Fibroblast of gingiva (primary cell): ENCODE measurements at regions not wholly inside any gene's neighbourhood (a gene's known extent, or its start where the extent isn't known, plus 50 kb on each side); places are given as distances from the start of the nearest gene placed in this dataset.

ENCODE experiments used
- DNase-seq: peaks from one replicate; pipeline ENCODE4 v3.0.0-alpha.2; 2011; ENCODE audit warnings: low read depth

DNA sequence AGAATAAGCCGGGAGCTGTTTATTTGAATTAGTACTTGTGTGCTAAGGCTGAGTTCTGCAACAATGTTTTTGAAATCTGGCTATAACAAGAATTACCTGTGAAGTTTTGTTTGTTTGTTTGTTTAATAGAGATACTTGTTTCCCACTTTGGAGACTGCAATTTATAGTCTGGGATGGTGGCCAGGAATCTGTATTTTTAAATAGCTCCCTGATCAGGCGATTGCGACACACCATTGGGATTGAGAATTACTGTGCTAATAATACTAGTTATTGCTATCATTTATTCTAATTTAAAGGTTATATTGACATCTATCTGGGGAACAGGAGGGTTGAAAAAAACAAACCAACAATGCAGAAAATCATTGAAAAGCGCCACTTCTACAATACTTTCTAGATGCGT is 951.6 kb upstream of the TENM3 start:
- DNase-seq, result no peak

GRCh38 chr4:181293014-181293413 is 950.2 kb upstream of the TENM3 start:
- no peak for DNase-seq

- no peak for DNase-seq
Observed at GRCh38 chr4:181293541-181293940, 949.7 kb upstream of the TENM3 start.

- no peak for DNase-seq
Observed at GRCh38 chr4:181294421-181294820, 948.8 kb upstream of the TENM3 start.

- DNase-seq, result no peak
Observed at GRCh38 chr4:181301735-181302710, 941.2 kb upstream of the TENM3 start.

- no peak for DNase-seq
Observed at GRCh38 chr4:181307824-181308223, 935.4 kb upstream of the TENM3 start.

DNA sequence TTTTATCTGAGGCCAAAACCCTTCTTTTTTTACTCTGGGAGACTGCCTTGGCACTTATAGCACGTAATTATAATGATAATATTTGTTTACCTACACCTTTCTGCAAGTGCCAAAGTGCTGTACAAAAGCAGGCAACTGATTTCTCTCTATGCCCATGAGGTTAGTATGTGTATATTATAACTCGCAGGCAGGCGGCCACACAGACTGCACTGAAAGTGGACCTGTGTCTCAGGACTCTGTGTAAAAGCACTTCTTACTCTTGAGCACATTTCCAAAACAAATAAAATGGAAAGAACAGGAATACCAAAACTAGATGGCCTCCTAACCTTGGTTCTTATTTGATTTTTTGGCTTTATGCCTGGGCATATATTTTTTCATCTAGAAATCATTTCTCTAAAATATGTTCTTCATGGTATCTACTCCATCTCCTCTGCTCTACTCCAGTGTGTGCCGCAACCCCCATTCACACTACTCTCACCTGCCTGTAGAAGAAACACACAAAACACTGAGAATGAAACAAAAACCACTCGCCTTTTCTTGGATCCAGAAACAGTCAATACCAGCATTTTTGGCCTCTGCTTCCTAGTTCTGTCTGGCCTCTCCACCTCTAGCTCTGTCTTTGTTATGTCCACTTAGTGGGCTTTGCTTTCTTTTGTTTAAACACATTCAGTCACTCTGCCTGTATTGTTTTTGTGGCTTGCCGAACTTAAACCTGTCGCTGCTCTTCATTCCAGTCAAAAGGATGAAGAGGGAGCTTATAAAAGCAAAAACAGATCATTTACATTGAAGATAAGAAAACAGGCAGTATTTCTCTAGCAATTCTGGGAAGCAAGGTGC is 934.5 kb upstream of the TENM3 start:
- no peak for DNase-seq

- DNase-seq, result no peak
Observed at GRCh38 chr4:181312066-181312465, 931.1 kb upstream of the TENM3 start.

GRCh38 chr4:181319629-181320028 is 923.6 kb upstream of the TENM3 start:
- DNase-seq, result no peak

DNA sequence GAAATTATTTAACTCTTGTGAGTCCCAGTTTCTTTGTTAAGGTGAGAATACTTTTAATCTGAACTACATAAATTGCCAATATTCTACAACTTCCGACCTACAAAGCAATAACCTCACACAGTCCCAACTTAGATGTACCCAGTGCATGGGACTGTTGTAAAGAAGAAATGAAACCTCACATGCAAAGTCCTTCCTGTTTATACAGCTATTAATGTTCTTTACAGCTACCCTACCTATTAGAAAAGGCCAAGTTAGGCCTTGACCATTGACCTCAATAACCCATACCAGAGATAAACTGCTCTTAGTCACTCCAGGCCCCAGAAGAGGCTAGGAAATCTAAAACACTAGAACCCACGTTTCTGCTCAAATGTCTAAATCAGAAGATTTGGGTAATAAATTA is 920.1 kb upstream of the TENM3 start:
- no peak for DNase-seq

DNA sequence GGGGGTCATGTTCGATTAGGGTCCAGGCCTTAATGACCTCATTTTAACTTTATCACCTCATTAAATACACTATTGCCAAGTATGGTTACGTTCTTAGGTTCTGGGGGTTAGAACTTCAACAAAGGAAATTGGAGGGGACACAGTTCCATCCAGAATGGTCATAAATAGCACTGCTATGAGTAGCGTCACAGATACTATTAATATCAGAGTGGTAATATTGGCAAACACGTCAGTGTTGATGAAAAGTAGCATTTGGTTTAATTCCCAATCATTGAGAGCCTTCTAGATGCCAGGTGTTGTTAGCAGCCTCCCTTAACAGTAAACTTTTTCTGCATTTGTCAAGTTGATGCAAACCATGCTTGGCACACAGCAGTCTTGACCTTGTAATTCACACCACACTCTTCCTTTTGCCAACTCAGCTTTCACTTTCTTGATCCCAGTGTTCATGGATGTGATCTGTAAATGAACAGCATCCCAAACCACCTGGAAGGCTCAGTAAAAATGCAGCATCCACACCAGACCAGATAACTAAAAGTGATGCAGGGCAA is 912.5 kb upstream of the TENM3 start:
- no peak for DNase-seq

- no peak for DNase-seq
Observed at GRCh38 chr4:181331214-181331613, 912.0 kb upstream of the TENM3 start.

DNA sequence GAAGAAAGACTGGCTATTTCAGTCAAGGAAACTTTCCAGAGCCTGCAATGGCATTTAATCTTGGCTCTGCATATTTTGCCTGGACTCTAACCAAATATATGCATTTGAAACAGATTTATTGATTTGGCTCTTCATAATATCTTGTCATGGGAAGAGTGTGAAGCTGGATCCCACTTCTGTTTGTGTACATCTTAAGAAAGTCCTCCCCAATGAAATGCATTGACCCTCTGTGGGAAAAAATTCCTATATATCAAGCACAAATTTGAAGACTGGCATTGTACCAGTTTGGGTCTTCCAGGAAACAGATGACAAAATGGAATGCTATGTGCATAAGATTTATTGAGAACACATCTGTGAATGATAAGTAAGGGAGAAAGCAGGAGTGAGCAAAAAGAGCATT is 897.3 kb upstream of the TENM3 start:
- no peak for DNase-seq

DNA sequence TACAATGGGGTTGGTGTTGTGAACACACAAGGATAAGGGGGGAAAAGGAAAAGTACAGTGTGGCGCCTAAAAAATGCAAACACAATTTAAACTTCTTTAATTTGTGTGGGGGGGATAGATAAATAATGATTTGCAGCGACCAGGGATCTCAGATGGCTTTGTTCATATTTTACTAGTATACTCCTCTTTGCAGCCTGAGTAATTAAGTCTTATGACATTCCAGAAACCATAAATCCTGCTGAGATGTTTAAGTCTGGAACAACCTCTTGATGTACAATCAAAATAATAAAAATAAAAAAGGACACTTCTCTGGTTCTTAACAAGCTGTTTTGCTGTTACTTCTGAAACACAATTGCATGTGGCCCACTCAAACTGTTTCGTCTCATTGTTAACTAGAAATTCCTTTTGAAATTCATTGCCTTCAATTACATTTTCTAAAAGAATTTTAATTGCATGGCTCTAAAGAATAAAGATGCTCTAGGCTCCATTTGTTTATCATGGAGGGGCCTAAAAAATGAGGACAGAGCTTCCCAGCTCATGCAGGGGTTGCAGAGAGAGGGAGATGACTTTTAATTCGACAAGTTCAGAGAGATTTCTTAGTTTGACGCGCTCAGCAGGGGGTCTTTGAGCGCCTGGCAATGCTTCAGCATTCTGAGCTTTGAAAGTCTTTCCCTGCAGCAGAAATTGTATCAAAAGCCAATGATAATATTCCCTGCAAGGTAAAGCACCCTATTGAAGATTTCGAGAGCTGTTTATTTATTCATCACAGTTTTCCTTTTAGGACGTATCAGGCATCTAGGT is 892.4 kb upstream of the TENM3 start:
- no peak for DNase-seq

DNA sequence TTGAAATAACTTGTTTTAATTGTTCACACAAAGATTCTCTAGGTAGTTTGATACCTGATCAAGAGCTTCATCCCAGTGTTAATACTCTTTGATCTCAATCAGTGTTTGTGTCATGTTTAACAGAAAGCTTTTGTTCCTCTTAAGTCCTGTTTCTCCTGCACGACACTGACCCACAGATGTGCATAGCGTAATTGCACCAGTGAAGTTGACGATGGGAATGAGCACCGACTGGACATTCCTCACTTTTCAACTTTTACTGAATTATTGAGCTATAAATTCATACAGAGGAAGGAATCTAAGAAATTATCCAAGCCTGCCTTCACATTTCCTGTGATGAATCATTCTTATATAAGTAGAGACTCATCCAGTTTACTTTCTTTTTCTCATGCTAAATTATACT is 878.7 kb upstream of the TENM3 start:
- DNase-seq, result no peak

- DNase-seq, result no peak
Observed at GRCh38 chr4:181365671-181366070, 877.5 kb upstream of the TENM3 start.

- DNase-seq, result no peak
Observed at GRCh38 chr4:181372014-181372413, 871.2 kb upstream of the TENM3 start.

DNA sequence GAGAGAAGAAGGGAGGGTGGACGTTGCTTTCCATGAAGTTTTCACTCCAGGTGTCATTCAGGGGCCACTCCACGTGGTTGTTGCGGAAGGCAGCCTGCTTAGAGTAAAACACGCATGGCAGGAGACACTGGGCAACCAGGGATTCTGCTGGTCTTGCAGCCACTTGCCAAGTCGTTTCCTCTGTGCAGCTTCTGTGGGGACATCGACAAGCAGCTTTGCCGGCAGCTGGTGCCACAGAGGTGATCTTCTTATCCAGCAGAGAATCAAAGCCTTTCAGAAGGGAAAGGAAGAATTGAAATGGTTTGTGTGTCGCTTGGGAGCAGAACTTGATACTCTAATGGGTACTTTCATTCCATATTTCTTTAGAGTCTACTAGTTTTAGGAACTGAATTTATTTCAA is 867.1 kb upstream of the TENM3 start:
- DNase-seq, result no peak

- DNase-seq, result no peak
Observed at GRCh38 chr4:181388061-181388460, 855.1 kb upstream of the TENM3 start.

DNA sequence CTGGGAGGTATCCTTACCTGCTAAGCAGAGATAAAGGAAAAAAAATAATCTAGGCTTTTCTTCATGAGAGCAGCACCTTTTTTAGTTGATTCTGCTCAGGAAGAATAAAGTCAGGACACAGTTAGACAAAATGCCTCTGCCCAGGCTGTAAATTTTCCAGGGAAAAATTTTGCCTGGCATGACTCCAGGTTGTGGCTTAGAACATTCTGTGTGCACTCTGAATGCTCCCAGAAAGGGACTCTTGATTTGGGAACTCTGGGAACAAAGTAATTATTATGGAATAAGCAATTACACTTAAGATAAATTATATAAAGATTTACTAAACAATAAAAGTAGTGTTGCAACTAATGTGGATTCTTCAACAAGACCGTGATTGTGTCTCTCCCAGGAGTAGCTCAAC is 826.2 kb upstream of the TENM3 start:
- DNase-seq, result no peak

- DNase-seq, result no peak
Observed at GRCh38 chr4:181418496-181418895, 824.7 kb upstream of the TENM3 start.

GRCh38 chr4:181420950-181421349 is 822.3 kb upstream of the TENM3 start:
- no peak for DNase-seq
